ENCODE measurements at regions not wholly inside any gene's neighbourhood (a gene's known extent, or its start where the extent isn't known, plus 50 kb on each side); places are given as distances from the start of the nearest gene placed in this dataset.

GRCh38 chr15:77753281-77753873 is 120.7 kb upstream of the LINGO1 start:
- H3K4me3 ChIP-seq (ENCODE audit: low read depth, low read length): no peak overlapping the region
- H3K4me1 ChIP-seq: peaks cover 4% of the 10 kb centered on the region; the same call in 1 of the 2 replicates
- no peaks in the 10 kb centered on the region for H3K27me3 ChIP-seq
- no peaks in the 10 kb centered on the region for H3K9me3 ChIP-seq
- no peak for DNase-seq
- no peaks in the 10 kb centered on the region for H3K36me3 ChIP-seq
- no peak for TF ChIP-seq CTCF (IDR thresholded peaks at IDR 0.05; ENCODE audit: low read depth, low read length)

- Histone ChIP-seq H3K36me3 (no peaks in the 10 kb centered on the region), H3K27me3 (no peaks in the 10 kb centered on the region), H3K9me3 (no peaks in the 10 kb centered on the region), H3K4me1 (peaks cover 24% of the 10 kb centered on the region), H3K4me3 (ENCODE audit: low read depth, low read length) (no peak overlapping the region)
- no peak for TF ChIP-seq CTCF (IDR thresholded peaks at IDR 0.05; ENCODE audit: low read depth, low read length)
- no peak for DNase-seq
Measured at GRCh38 chr15:77749998-77750540, 117.4 kb upstream of the LINGO1 start.

GRCh38 chr15:77749236-77749997 is 116.7 kb upstream of the LINGO1 start:
- TF ChIP-seq CTCF (IDR thresholded peaks at IDR 0.05; ENCODE audit: low read depth, low read length): no peak
- Histone ChIP-seq H3K9me3 (no peaks in the 10 kb centered on the region), H3K27me3 (no peaks in the 10 kb centered on the region), H3K4me3 (ENCODE audit: low read depth, low read length) (no peak overlapping the region), H3K36me3 (no peaks in the 10 kb centered on the region), H3K4me1 (peaks cover 20% of the 10 kb centered on the region)
- DNase-seq: no peak

DNA sequence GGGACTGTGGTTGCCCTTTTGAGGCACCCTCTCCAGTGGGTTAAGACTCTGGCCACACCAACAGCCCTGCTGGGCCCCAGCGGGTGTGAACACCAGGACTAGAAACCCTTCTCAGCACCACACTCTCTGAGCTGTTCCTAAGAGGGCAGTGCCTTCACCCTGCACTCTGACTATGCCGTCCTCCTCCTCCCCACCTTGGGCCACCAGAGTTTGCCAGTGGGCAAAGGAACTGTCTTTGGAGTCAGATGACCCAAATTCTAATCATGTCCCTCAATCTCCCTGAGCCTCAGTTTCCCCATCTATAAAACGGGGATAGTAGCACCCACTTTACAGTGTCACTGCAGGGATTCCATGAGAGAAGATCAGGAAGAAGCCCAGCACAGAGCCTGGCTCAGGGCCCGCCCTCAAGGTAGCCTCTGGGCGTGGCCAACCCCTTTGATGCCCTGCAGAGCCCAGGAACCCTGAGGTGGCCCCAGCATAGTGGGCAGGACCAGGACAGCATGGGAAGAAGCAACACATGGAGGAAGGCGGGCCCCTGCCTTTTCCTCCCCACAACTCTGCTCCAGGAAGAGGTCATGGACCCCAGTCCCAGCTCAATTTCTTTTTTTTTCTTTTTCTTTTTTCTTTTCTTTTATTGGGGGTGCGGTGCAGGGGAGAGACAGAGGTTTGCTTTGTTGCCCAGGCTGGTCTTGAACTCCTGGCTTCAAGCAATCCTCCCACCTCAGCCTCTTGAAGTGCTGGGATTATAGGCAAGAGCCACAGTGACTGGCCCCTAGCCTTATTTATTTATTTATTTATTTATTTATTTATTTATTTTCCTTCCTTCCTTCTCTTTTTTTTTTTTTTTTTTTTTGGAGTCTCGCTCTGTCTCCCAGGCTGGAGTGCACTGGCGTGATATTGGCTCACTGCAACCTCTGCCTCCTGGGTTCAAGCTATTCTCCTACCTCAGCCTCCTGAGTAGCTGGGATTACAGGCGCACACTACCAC is 115.7 kb upstream of the LINGO1 start:
- TF ChIP-seq CTCF (IDR thresholded peaks at IDR 0.05; ENCODE audit: low read depth, low read length): no peak
- Histone ChIP-seq H3K27me3 (no peaks in the 10 kb centered on the region), H3K36me3 (no peaks in the 10 kb centered on the region), H3K4me3 (ENCODE audit: low read depth, low read length) (no peak overlapping the region), H3K4me1 (peaks cover 20% of the 10 kb centered on the region), H3K9me3 (no peaks in the 10 kb centered on the region)
- no peak for DNase-seq

DNA sequence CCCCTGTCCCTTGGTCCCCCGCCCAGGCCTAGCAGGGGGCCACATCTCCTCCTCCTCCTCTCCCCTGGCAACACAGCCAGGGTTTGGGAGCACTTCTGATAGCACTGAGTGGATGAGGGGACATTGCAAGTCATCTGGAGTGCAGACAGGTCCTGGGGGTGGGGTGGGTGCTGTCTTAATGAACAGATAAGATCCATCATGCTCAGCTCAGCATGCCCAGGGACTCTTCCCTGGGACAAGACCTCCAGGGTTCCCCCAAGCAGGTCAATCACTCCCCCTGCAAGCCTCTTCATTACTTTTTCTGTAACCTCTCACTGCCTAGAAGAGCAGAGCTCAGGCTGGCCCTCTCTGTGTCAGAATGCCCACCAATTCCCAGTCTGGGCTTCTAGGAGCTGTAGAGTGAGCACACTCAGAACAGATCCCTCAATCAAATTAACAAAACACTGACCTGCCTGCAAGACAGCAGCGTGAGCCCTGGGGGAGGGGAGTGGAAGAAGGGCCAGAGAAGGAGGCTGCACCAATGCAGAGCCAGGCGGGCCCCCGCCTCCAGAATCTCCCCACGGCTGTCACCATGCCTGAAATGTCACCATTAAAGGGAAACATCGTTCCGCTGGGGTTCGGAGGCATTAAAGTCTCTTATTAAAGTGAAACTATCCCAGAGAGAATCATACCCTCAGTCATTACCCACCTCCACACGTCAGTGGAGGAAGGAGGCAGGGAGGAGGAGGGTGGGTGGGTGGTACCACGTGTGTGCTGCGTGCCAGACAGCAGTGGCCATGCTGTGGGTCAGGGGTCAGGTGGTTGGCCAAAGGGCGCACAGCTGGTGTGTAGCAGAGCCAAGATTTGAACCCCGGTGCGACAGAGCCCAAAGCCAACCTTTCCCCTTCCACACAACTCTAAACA is 114.7 kb upstream of the LINGO1 start:
- Histone ChIP-seq H3K36me3 (no peaks in the 10 kb centered on the region), H3K4me1 (peaks cover 20% of the 10 kb centered on the region), H3K4me3 (ENCODE audit: low read depth, low read length) (peak overlapping the region; percentile 17), H3K9me3 (no peaks in the 10 kb centered on the region), H3K27me3 (no peaks in the 10 kb centered on the region)
- TF ChIP-seq CTCF (IDR thresholded peaks at IDR 0.05; ENCODE audit: low read depth, low read length): no peak
- DNase-seq: peak; percentile 82

All from BE2C (cell line).